Spleen (tissue), 7 donors: ENCODE measurements at regions not wholly inside any gene's neighbourhood (a gene's known extent, or its start where the extent isn't known, plus 50 kb on each side); places are given as distances from the start of the nearest gene placed in this dataset.
"Not testable (repeated sequence)": the region's sequence is repeated elsewhere in the genome, so short reads cannot be mapped to it uniquely, and the experiment has no call there.

Experiments used
- POLR2A ChIP-seq, 3 donors: fragments of 450-650 bp; IDR thresholded peaks; one replicate each; pipeline ENCODE4 v1.5.1; 2017; ENCODE audit warnings: antibody characterized with exemption in 3 of 3, mild to moderate bottlenecking in 1 of 3
- POLR2AphosphoS5 ChIP-seq, 3 donors: sonication (generic); formaldehyde crosslinking; IDR thresholded peaks; one replicate each; pipeline ENCODE4 v1.5.1; 2017; ENCODE audit warnings: antibody characterized with exemption in 3 of 3
- TF ChIP-seq, protein P1 (sequence below), 11 experiments: fragments of 200-600 bp in 7 of 11; fragments of 450-650 bp in 4 of 11; sonication (generic) in 4 of 11; IDR thresholded peaks in 8 of 11; conservative IDR thresholded peaks in 3 of 11; 1 replicate in 7 of 11; 2 replicates in 4 of 11; pipeline versions ENCODE4 v1.4.0 to v1.8.0; 2016 to 2021; ENCODE audit warnings: antibody characterized with exemption in 11 of 11, inconsistent platforms in 4 of 11, mild to moderate bottlenecking in 1 of 11
- donor health status: DM: no; HTN: no; CAD: no; lungs with moderate emphysema.
- donor health status: DM: no; HTN: no; CAD: no.
- donor health status: DM: no; HTN: no; CAD: no.

GRCh38 chr7:122238729-122239128 is 65.8 kb downstream of the FEZF1 start:
- TF ChIP-seq POLR2AphosphoS5, POLR2A (IDR thresholded peaks at IDR 0.05): not testable (repeated sequence)
- TF ChIP-seq, protein P1, sequence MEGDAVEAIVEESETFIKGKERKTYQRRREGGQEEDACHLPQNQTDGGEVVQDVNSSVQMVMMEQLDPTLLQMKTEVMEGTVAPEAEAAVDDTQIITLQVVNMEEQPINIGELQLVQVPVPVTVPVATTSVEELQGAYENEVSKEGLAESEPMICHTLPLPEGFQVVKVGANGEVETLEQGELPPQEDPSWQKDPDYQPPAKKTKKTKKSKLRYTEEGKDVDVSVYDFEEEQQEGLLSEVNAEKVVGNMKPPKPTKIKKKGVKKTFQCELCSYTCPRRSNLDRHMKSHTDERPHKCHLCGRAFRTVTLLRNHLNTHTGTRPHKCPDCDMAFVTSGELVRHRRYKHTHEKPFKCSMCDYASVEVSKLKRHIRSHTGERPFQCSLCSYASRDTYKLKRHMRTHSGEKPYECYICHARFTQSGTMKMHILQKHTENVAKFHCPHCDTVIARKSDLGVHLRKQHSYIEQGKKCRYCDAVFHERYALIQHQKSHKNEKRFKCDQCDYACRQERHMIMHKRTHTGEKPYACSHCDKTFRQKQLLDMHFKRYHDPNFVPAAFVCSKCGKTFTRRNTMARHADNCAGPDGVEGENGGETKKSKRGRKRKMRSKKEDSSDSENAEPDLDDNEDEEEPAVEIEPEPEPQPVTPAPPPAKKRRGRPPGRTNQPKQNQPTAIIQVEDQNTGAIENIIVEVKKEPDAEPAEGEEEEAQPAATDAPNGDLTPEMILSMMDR (IDR thresholded peaks at IDR 0.05 in 8 of 11, conservative IDR thresholded peaks at IDR 0.05 in 3 of 11): not testable (repeated sequence)
